HCT116 (cell line): ENCODE measurements at regions not wholly inside any gene's neighbourhood (a gene's known extent, or its start where the extent isn't known, plus 50 kb on each side); places are given as distances from the start of the nearest gene placed in this dataset.

Source experiments
- ATAC-seq: fragments of 200-7000 bp; cut with Tn5 transposase; 2 replicates; pipeline ENCODE4 v1.9.1; 2020; ENCODE audit warnings: mild to moderate bottlenecking, moderate library complexity
- BruUV-seq: library from RNA; stranded (reverse); fragments of 400-500 nt; replicated peaks from 2 replicates; lab custom pipeline; 2021; lab: Mats Ljungman, UMichigan
- CTCF ChIA-PET: fragments of 300-600 bp; sonication (Branson Sonifier 250); formaldehyde crosslinking; loops from one replicate; lab custom pipeline; 2021; ENCODE audit warnings: antibody characterized with exemption; lab: Charles Lee
- POLR2A ChIA-PET: fragments of 300-600, 350-600 bp; sonication (Branson Sonifier 250); formaldehyde crosslinking; loops from one replicate; lab custom pipeline; 2021; ENCODE audit warnings: antibody characterized with exemption; lab: Charles Lee
- RAD21 ChIA-PET, 2 experiments: fragments of 300-600 bp; sonication (Branson Sonifier 250); formaldehyde crosslinking; loops; one replicate each; lab custom pipeline; 2023; ENCODE audit warnings: low total read pairs in 2 of 2; ENCODE audit not compliant: uncharacterized antibody in 2 of 2, unreplicated experiment in 2 of 2, low non-redundant PET in 1 of 2; lab: Charles Lee
- DNase-seq: peaks from one replicate; pipeline ENCODE4 v3.0.0-alpha.2; 2010; ENCODE audit warnings: low read depth, low spot score
- H2AFZ ChIP-seq: fragments of 200-600 bp; shearing (Covaris generic), sonication (generic); 2 replicates; pipeline ENCODE4 v1.6.1; 2017; ENCODE audit warnings: low read depth, mixed run types, mixed read lengths, antibody characterized with exemption, low read length; ENCODE audit not compliant: poor library complexity, severe bottlenecking
- H3K27ac ChIP-seq: 2 replicates; pipeline ENCODE4 v1.5.1; 2012; ENCODE audit warnings: low read depth, low read length
- H3K27me3 ChIP-seq: fragments of 200-600 bp; sonication (generic); 2 replicates; pipeline ENCODE4 v1.6.1; 2016; ENCODE audit warnings: mixed run types, low read length, mixed read lengths; ENCODE audit not compliant: insufficient read depth
- H3K36me3 ChIP-seq, 2 experiments: fragments of 200-500 bp in 1 of 2; fragments of 200-600 bp in 1 of 2; sonication (Bioruptor generic) in 1 of 2; sonication (generic) in 1 of 2; 2 replicates each; pipeline versions ENCODE4 v1.5.1 to v1.6.1; 2014 to 2016; ENCODE audit warnings: low read length in 2 of 2, inconsistent platforms in 1 of 2, mixed read lengths in 1 of 2, mixed run types in 1 of 2; ENCODE audit not compliant: insufficient read depth in 2 of 2, control insufficient read depth in 1 of 2
- H3K4me1 ChIP-seq, 2 experiments: fragments of 200-600 bp in 1 of 2; sonication (generic) in 1 of 2; 2 replicates each; pipeline versions ENCODE4 v1.5.1 to v1.6.1; 2012 to 2017; ENCODE audit warnings: low read length in 2 of 2, inconsistent platforms in 1 of 2, mild to moderate bottlenecking in 1 of 2, mixed read lengths in 1 of 2, mixed run types in 1 of 2, moderate library complexity in 1 of 2; ENCODE audit not compliant: insufficient read depth in 2 of 2, control insufficient read depth in 1 of 2
- H3K4me2 ChIP-seq: fragments of 200-600 bp; sonication (generic); 2 replicates; pipeline ENCODE4 v1.6.1; 2017; ENCODE audit warnings: mixed run types, low read length, mixed read lengths
- H3K4me3 ChIP-seq, 2 experiments: fragments of 200-600 bp in 1 of 2; sonication (generic) in 1 of 2; replicated peaks in 1 of 2; 2 replicates each; pipeline ENCODE4 v1.5.1; 2011 to 2016; ENCODE audit warnings: low read length in 2 of 2, control low read depth in 1 of 2, low read depth in 1 of 2, mild to moderate bottlenecking in 1 of 2, mixed read lengths in 1 of 2, mixed run types in 1 of 2
- H3K79me2 ChIP-seq: fragments of 200-600 bp; sonication (generic); 2 replicates; pipeline ENCODE4 v1.6.1; 2017; ENCODE audit warnings: mild to moderate bottlenecking, mixed run types, low read length, moderate library complexity, mixed read lengths; ENCODE audit not compliant: insufficient read depth
- H3K9ac ChIP-seq: fragments of 200-600 bp; sonication (generic); 2 replicates; pipeline ENCODE4 v1.6.1; 2016; ENCODE audit warnings: low read length, mixed read lengths
- H3K9me2 ChIP-seq: fragments of 200-600 bp; sonication (generic), shearing (Covaris generic); 2 replicates; pipeline ENCODE4 v1.6.1; 2017; ENCODE audit warnings: mixed run types, mild to moderate bottlenecking, moderate library complexity; ENCODE audit not compliant: insufficient read depth
- H3K9me3 ChIP-seq, 2 experiments: fragments of 200-500 bp in 1 of 2; fragments of 200-600 bp in 1 of 2; sonication (Bioruptor generic) in 1 of 2; sonication (generic) in 1 of 2; 2 replicates each; pipeline ENCODE4 v1.6.1; 2014 to 2017; ENCODE audit warnings: low read length in 2 of 2, mixed read lengths in 2 of 2, inconsistent platforms in 1 of 2, low read depth in 1 of 2, mild to moderate bottlenecking in 1 of 2, mixed run types in 1 of 2, moderate library complexity in 1 of 2; ENCODE audit not compliant: control insufficient read depth in 1 of 2, insufficient read depth in 1 of 2
- H4K20me1 ChIP-seq: fragments of 200-600 bp; sonication (generic), shearing (Covaris generic); 2 replicates; pipeline ENCODE4 v1.6.1; 2017; ENCODE audit warnings: mixed run types, mild to moderate bottlenecking, moderate library complexity; ENCODE audit not compliant: insufficient read depth
- CTCF ChIP-seq, 3 experiments: fragments of 200-600 bp in 1 of 3; sonication (generic) in 1 of 3; IDR thresholded peaks in 2 of 3; conservative IDR thresholded peaks in 1 of 3; 2 replicates each; pipeline ENCODE4 v1.5.1; 2012 to 2017; ENCODE audit warnings: low read depth in 2 of 3, low read length in 2 of 3, antibody characterized with exemption in 1 of 3, borderline replicate concordance in 1 of 3, control low read depth in 1 of 3, mild to moderate bottlenecking in 1 of 3, mixed read lengths in 1 of 3, mixed run types in 1 of 3, moderate library complexity in 1 of 3; ENCODE audit not compliant: insufficient read depth in 1 of 3
- EZH2 ChIP-seq: fragments of 200-600 bp; sonication (generic); IDR thresholded peaks from 2 replicates; pipeline ENCODE4 v1.6.1; 2017; ENCODE audit warnings: antibody characterized with exemption, mixed run types
- POLR2A ChIP-seq: IDR thresholded peaks from 2 replicates; pipeline ENCODE4 v1.7.0; 2011; ENCODE audit warnings: borderline replicate concordance; ENCODE audit not compliant: insufficient read depth, insufficient read length; ENCODE audit errors: extremely low read depth
- REST ChIP-seq: IDR thresholded peaks from 2 replicates; pipeline ENCODE4 v1.6.1; 2012; ENCODE audit warnings: low read depth
- SIN3A ChIP-seq: IDR thresholded peaks from 2 replicates; pipeline ENCODE4 v1.6.1; 2012; ENCODE audit warnings: low read depth
- SP1 ChIP-seq: IDR thresholded peaks from 2 replicates; pipeline ENCODE4 v1.6.1; 2012; ENCODE audit warnings: low read depth
- TCF7L2 ChIP-seq: IDR thresholded peaks from 2 replicates; pipeline ENCODE4 v1.7.0; 2011; ENCODE audit warnings: borderline replicate concordance, inconsistent platforms; ENCODE audit not compliant: insufficient read depth, insufficient read length; ENCODE audit errors: extremely low read depth
- YY1 ChIP-seq: IDR thresholded peaks from 2 replicates; pipeline ENCODE4 v1.6.1; 2011; ENCODE audit warnings: low read length, low read depth, moderate library complexity, mild to moderate bottlenecking; ENCODE audit not compliant: insufficient replicate concordance; ENCODE audit errors: extremely low read depth
- intact Hi-C: fragments of 100-400 bp; cut with micrococcal nuclease; formaldehyde crosslinking; loops from 2 replicates; pipeline ENCODE4 v1.10.0; 2022

DNA sequence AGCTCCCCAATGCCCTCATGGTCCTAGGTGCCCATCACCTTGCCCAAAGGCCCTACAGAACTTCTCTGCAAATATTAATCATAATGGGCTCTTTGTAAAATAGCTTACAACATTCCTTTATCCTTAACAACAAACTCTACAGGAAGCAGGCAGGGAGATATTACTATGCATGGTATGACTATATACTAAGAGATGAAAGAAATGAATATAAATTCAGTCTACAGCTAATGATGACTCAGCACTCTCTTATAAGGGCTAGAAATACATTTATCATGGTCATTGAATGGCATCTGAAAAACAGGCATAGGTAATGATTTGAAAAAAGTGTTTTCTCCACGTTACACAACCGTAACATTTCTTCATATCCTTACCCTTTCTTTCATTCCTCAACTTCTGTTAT is 254.8 kb upstream of the DSEL start:
- no peak for DNase-seq
- RAD21 ChIA-PET: no interaction called here

GRCh38 chr18:67770520-67770919 is 254.0 kb upstream of the DSEL start:
- intact Hi-C loops: no loop called here
- no peak overlapping the region for H2AFZ ChIP-seq
- CTCF ChIA-PET: no interaction called here
- no peak for TF ChIP-seq EZH2
- TF ChIP-seq YY1: no peak
- no peak for TF ChIP-seq REST
- no peak for TF ChIP-seq SIN3A

More for the DNA sequence above, 254.8 kb upstream of the DSEL start:
- Histone ChIP-seq H4K20me1 (no peaks in the 10 kb centered on the region), H3K9me3 (peaks cover 5 to 17% of the 10 kb centered on the region in 2 experiments; a peak in 3 of 4 replicates), H3K4me3 (no peak overlapping the region), H3K27ac (no peak overlapping the region), H2AFZ (no peak overlapping the region), H3K79me2 (no peaks in the 10 kb centered on the region), H3K4me1 (no peaks in the 10 kb centered on the region), H3K9me2 (no peaks in the 10 kb centered on the region), H3K27me3 (no peaks in the 10 kb centered on the region), H3K4me2 (no peak overlapping the region), H3K9ac (no peak overlapping the region), H3K36me3 (no peaks in the 10 kb centered on the region)
- intact Hi-C loops: no loop called here
- BruUV-seq: no TSS peak
- ChIA-PET CTCF (no interaction called here), POLR2A (no interaction called here)
- TF ChIP-seq YY1 (no peak), EZH2 (no peak), CTCF (IDR thresholded peaks at IDR 0.05 in 2 of 3, conservative IDR thresholded peaks at IDR 0.05 in 1 of 3; ENCODE audit: borderline replicate concordance in 1 of 3, insufficient read depth in 1 of 3, low read depth in 2 of 3, low read length in 2 of 3) (no peak), POLR2A (no peak), SP1 (no peak), TCF7L2 (no peak), SIN3A (no peak)
- ATAC-seq: no peak

More at GRCh38 chr18:67770520-67770919, 254.0 kb upstream of the DSEL start:
- BruUV-seq: no TSS peak
- DNase-seq (no peak), ATAC-seq (no peak)
- Histone ChIP-seq H3K27me3 (no peaks in the 10 kb centered on the region), H3K9ac (no peak overlapping the region), H3K9me3 (peaks cover 5 to 18% of the 10 kb centered on the region in 2 experiments; a peak in 3 of 4 replicates), H3K9me2 (no peaks in the 10 kb centered on the region), H3K27ac (no peak overlapping the region), H3K79me2 (no peaks in the 10 kb centered on the region), H3K36me3 (no peaks in the 10 kb centered on the region), H3K4me3 (no peak overlapping the region), H3K4me2 (no peak overlapping the region), H4K20me1 (no peaks in the 10 kb centered on the region), H3K4me1 (no peaks in the 10 kb centered on the region)
- ChIA-PET RAD21 (no interaction called here), POLR2A (no interaction called here)
